GM20000 (cell line): ENCODE measurements at regions not wholly inside any gene's neighbourhood (a gene's known extent, or its start where the extent isn't known, plus 50 kb on each side); places are given as distances from the start of the nearest gene placed in this dataset.

Source experiments
- DNase-seq: peaks from one replicate; pipeline ENCODE4 v3.0.0; 2012; ENCODE audit warnings: low spot score
- TF ChIP-seq, protein P1 (sequence below): IDR thresholded peaks from 2 replicates; pipeline ENCODE4 v1.5.1; 2012; ENCODE audit warnings: mild to moderate bottlenecking, control low read depth; ENCODE audit errors: extremely low read depth, missing control alignments

DNA sequence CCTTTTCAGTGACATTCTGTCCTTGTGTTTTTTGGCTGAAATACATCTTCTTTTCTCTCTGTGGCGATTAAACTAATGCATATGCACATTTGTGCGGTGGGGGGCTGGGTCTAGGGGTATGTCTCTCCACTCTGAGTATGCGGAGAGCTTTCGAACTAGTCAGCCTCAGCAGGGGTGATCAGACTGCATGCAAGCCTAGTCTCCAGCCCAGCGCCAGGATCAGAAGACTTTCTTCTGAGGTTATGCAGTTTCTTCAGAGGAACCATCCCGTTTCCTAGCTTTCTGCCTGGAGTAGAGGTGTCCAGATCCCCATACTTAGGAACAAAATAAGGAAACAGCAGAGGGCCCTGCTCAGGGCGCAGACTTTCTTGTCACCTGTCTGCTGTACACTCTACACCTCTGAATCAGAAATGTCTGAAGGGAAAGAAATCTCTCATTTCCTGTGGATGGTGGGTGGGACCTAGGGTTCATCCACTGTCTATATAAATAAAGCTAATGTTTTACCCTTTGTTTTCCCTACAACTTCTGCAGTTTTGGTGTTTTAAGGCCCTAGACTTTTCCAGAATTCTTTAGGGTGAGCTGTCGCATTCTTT is 230.4 kb downstream of the ABHD5 start:
- TF ChIP-seq, protein P1, sequence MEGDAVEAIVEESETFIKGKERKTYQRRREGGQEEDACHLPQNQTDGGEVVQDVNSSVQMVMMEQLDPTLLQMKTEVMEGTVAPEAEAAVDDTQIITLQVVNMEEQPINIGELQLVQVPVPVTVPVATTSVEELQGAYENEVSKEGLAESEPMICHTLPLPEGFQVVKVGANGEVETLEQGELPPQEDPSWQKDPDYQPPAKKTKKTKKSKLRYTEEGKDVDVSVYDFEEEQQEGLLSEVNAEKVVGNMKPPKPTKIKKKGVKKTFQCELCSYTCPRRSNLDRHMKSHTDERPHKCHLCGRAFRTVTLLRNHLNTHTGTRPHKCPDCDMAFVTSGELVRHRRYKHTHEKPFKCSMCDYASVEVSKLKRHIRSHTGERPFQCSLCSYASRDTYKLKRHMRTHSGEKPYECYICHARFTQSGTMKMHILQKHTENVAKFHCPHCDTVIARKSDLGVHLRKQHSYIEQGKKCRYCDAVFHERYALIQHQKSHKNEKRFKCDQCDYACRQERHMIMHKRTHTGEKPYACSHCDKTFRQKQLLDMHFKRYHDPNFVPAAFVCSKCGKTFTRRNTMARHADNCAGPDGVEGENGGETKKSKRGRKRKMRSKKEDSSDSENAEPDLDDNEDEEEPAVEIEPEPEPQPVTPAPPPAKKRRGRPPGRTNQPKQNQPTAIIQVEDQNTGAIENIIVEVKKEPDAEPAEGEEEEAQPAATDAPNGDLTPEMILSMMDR, result no peak
- no peak for DNase-seq

DNA sequence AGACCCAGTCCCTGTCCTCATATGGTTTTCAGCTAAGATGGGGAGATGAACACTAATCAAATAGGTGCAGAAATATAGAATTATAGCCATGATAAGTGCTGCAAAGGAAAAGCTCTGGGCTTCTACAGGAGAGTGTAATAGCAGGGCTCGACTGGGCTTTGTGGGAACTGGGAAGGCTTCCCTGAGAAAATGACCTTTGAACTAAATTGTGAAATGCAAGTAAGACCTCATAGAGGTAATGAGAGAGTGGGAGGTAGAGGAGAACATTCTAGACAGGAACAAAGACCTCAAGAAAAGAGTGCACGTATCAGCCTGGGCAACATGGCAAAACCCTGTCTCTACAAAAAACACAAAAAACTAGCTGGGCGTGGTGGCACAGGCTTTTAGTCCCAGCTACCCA is 231.6 kb downstream of the ABHD5 start:
- TF ChIP-seq, protein P1, result no peak
- no peak for DNase-seq

DNA sequence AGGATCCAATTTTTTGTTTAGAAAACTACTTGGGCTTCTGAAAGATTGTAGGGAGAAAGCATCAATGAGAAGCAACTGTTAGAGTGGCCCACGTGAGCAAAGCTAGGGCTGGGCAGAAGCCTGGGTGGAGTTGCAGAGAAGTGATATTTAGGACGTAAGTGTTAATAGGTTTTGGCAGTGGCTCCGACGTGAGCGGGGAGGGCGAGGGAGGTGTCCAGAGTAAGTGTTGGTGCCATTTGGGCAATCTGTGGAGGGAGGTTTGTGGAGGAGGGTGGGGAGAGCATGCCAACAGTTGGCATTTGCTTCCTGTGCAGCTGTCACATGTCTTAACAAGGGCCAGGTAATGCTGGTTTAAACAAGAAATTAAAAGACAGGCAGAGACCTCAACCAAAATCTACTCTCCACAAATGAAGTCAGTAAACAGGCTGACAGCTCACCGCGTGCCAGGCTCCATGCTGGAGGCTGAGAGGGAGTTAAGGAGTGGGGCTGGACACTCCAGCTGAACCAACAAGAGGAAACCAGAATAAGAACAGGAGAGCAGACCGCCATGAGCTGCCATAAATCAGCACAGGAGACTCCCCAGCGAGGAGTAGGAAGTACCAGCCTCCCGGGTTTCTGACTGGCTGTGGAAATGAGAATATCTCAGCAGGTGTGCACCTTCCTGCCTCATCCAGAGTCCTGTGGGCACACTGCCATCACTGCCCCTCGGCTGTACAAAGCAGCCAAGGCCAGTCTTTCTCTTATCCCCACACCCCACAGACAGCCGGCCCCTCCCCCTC is 232.6 kb downstream of the ABHD5 start:
- DNase-seq, result no peak
- TF ChIP-seq, protein P1, result no peak

DNA sequence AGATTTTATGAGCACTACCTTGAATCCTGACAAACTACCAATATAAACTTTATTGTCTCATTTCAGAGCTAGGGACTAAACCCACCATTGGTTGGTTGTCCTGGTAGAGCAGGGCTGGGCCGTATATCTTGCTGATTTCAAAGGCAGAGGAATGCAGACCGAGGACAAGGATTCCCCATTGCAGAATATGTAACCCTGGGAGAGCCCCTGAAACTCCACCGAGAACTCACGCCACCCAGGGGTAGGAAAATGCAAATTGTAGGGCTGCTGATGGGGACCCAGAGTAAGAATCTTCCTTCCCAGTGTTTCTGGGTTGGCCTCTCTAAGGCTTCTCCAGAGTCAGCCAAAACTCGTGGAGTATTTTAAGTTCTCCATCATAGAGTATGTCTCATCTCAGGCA is 235.3 kb downstream of the ABHD5 start:
- TF ChIP-seq, protein P1, result no peak
- DNase-seq, result no peak

DNA sequence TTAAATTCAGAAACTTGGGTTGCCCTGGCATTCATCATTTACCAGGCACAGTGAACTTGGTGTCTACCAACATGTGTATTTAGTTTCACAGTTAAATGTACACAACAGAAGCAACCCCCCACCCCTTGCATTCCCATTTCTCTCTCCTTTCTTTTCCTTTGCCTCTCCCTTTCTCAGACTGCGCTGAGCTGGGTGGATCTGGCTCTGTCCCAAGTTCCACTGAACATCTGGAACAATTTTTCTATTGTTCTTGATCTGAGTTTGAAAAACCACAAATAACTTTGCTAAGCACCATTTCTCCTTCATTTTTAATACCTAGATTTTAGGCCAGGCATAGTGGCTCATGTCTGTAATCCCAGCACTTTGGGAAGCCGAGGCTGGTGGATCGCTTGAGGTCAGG is 242.2 kb downstream of the ABHD5 start:
- TF ChIP-seq, protein P1, result no peak
- DNase-seq, result no peak

DNA sequence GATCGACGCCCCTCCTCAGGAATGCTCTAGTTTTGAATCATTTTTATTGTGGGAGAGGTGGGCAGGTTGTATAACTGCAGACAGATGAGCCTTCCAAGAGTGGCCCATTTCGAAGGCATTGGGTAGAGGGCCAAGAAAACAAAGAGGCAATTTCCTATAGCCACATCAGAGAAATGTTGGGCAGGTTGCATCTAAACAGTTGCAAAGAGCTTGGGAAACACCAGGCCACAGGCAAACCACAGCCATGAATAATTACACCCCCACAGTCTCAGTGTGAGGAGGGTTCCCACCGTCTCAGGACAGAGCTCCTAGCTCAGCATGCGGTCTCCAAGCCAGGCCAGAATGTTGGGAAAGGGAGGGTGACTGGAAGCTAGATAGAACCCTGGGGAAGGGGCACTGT is 257.3 kb downstream of the ABHD5 start:
- peak; percentile 29 for DNase-seq
- TF ChIP-seq, protein P1, result no peak

DNA sequence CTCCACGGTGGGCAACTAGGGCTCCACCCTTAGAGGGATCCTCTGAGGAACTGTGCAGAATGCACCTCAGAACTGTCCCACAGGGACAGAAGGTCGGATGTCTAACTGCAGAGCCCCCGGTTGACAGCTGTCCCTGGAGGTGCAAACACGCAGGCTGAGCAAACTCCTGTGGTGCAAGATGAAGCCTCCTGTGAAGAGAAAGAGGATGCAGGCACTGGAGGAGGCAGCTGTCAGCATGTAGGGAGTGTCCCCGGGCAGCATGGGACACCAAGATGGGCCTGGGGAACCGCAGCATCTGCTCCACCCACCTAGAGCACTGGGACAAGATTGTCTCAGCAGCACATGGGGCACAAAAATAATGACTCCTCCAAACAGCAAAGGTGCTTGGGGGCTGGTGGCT is 258.9 kb downstream of the ABHD5 start:
- TF ChIP-seq, protein P1, result no peak
- no peak for DNase-seq
